ENCODE measurements at regions not wholly inside any gene's neighbourhood (a gene's known extent, or its start where the extent isn't known, plus 50 kb on each side); places are given as distances from the start of the nearest gene placed in this dataset.

- no peaks in the 10 kb centered on the region for H3K36me3 ChIP-seq (ENCODE audit: control insufficient read depth, insufficient read depth, low read length)
- no peak overlapping the region for H3K4me3 ChIP-seq (ENCODE audit: extremely low read depth, insufficient read depth, low read length, poor library complexity, severe bottlenecking)
- no peak overlapping the region for H3K27ac ChIP-seq (ENCODE audit: low read depth, low read length, severe bottlenecking)
- no peaks in the 10 kb centered on the region for H3K9me3 ChIP-seq (ENCODE audit: control insufficient read depth, low read length)
- H3K4me1 ChIP-seq (ENCODE audit: control insufficient read depth, insufficient read depth, low read length, poor library complexity, severe bottlenecking), result no peaks in the 10 kb centered on the region
Observed at GRCh38 chr2:15076668-15077067, 444.2 kb downstream of the LRATD1 start.

- 86 to 87% methylated on average over 2 to 4 of the region's 6 CpGs for WGBS, 2 experiments (ENCODE audit: insufficient coverage in 2 of 2)
- H3K4me3 ChIP-seq (ENCODE audit: extremely low read depth, insufficient read depth, low read length, poor library complexity, severe bottlenecking), result no peak overlapping the region
- no peak overlapping the region for H3K27ac ChIP-seq (ENCODE audit: low read depth, low read length, severe bottlenecking)
Observed at GRCh38 chr2:15081356-15081755, 448.8 kb downstream of the LRATD1 start.

GRCh38 chr2:15082105-15083058 is 449.9 kb downstream of the LRATD1 start:
- Histone ChIP-seq H3K36me3 (ENCODE audit: control insufficient read depth, insufficient read depth, low read length) (no peaks in the 10 kb centered on the region), H3K4me1 (ENCODE audit: control insufficient read depth, insufficient read depth, low read length, poor library complexity, severe bottlenecking) (no peaks in the 10 kb centered on the region), H3K9me3 (ENCODE audit: control insufficient read depth, low read length) (no peaks in the 10 kb centered on the region), H3K4me3 (ENCODE audit: extremely low read depth, insufficient read depth, low read length, poor library complexity, severe bottlenecking) (no peak overlapping the region), H3K27ac (ENCODE audit: low read depth, low read length, severe bottlenecking) (no peak overlapping the region)
- 69 to 85% methylated on average over 3 to 4 of the region's 5 CpGs for WGBS, 2 experiments (ENCODE audit: insufficient coverage in 2 of 2)

More at GRCh38 chr2:15081356-15081755, 448.8 kb downstream of the LRATD1 start:
- H3K4me1 ChIP-seq (ENCODE audit: control insufficient read depth, insufficient read depth, low read length, poor library complexity, severe bottlenecking), result no peaks in the 10 kb centered on the region
- no peaks in the 10 kb centered on the region for H3K9me3 ChIP-seq (ENCODE audit: control insufficient read depth, low read length)
- no peaks in the 10 kb centered on the region for H3K36me3 ChIP-seq (ENCODE audit: control insufficient read depth, insufficient read depth, low read length)

GRCh38 chr2:15084826-15085489 is 452.4 kb downstream of the LRATD1 start:
- 91 to 93% methylated on average over 28 to 30 of the region's 33 CpGs for WGBS, 2 experiments (ENCODE audit: insufficient coverage in 2 of 2)
- Histone ChIP-seq H3K4me1 (ENCODE audit: control insufficient read depth, insufficient read depth, low read length, poor library complexity, severe bottlenecking) (no peaks in the 10 kb centered on the region), H3K36me3 (ENCODE audit: control insufficient read depth, insufficient read depth, low read length) (no peaks in the 10 kb centered on the region), H3K4me3 (ENCODE audit: extremely low read depth, insufficient read depth, low read length, poor library complexity, severe bottlenecking) (no peak overlapping the region), H3K9me3 (ENCODE audit: control insufficient read depth, low read length) (no peaks in the 10 kb centered on the region), H3K27ac (ENCODE audit: low read depth, low read length, severe bottlenecking) (no peak overlapping the region)

GRCh38 chr2:15092181-15092580 is 459.7 kb downstream of the LRATD1 start:
- H3K4me1 ChIP-seq (ENCODE audit: control insufficient read depth, insufficient read depth, low read length, poor library complexity, severe bottlenecking), result peaks cover 8% of the 10 kb centered on the region
- H3K4me3 ChIP-seq (ENCODE audit: extremely low read depth, insufficient read depth, low read length, poor library complexity, severe bottlenecking), result no peak overlapping the region
- no peaks in the 10 kb centered on the region for H3K9me3 ChIP-seq (ENCODE audit: control insufficient read depth, low read length)
- WGBS, 2 experiments (ENCODE audit: insufficient coverage in 2 of 2), result 86% methylated on average over 1 of the region's 1 CpG; no CpG with 5 or more reads in 1 of the 2 experiments
- H3K36me3 ChIP-seq (ENCODE audit: control insufficient read depth, insufficient read depth, low read length), result no peaks in the 10 kb centered on the region
- H3K27ac ChIP-seq (ENCODE audit: low read depth, low read length, severe bottlenecking), result no peak overlapping the region

GRCh38 chr2:15092691-15093090 is 460.2 kb downstream of the LRATD1 start:
- Histone ChIP-seq H3K27ac (ENCODE audit: low read depth, low read length, severe bottlenecking) (no peak overlapping the region), H3K36me3 (ENCODE audit: control insufficient read depth, insufficient read depth, low read length) (no peaks in the 10 kb centered on the region), H3K4me3 (ENCODE audit: extremely low read depth, insufficient read depth, low read length, poor library complexity, severe bottlenecking) (no peak overlapping the region), H3K4me1 (ENCODE audit: control insufficient read depth, insufficient read depth, low read length, poor library complexity, severe bottlenecking) (peaks cover 8% of the 10 kb centered on the region), H3K9me3 (ENCODE audit: control insufficient read depth, low read length) (no peaks in the 10 kb centered on the region)
- 75 to 83% methylated on average over 3 to 4 of the region's 6 CpGs for WGBS, 2 experiments (ENCODE audit: insufficient coverage in 2 of 2)

- Histone ChIP-seq H3K4me3 (ENCODE audit: extremely low read depth, insufficient read depth, low read length, poor library complexity, severe bottlenecking) (no peak overlapping the region), H3K27ac (ENCODE audit: low read depth, low read length, severe bottlenecking) (no peak overlapping the region), H3K36me3 (ENCODE audit: control insufficient read depth, insufficient read depth, low read length) (no peaks in the 10 kb centered on the region), H3K4me1 (ENCODE audit: control insufficient read depth, insufficient read depth, low read length, poor library complexity, severe bottlenecking) (peaks cover 8% of the 10 kb centered on the region), H3K9me3 (ENCODE audit: control insufficient read depth, low read length) (no peaks in the 10 kb centered on the region)
- WGBS, 2 experiments (ENCODE audit: insufficient coverage in 2 of 2), result 100% methylated on average over 1 of the region's 1 CpG
Observed at GRCh38 chr2:15094161-15094560, 461.6 kb downstream of the LRATD1 start.

GRCh38 chr2:15096873-15097272 is 464.3 kb downstream of the NBAS start:
- no peaks in the 10 kb centered on the region for H3K9me3 ChIP-seq (ENCODE audit: control insufficient read depth, low read length)
- no peak overlapping the region for H3K27ac ChIP-seq (ENCODE audit: low read depth, low read length, severe bottlenecking)

GRCh38 chr2:15107137-15107536 is 454.0 kb downstream of the NBAS start:
- WGBS, 2 experiments (ENCODE audit: insufficient coverage in 2 of 2), result 83 to 100% methylated on average over 1 of the region's 1 CpG
- no peak overlapping the region for H3K27ac ChIP-seq (ENCODE audit: low read depth, low read length, severe bottlenecking)
- H3K4me3 ChIP-seq (ENCODE audit: extremely low read depth, insufficient read depth, low read length, poor library complexity, severe bottlenecking), result no peak overlapping the region
- no peaks in the 10 kb centered on the region for H3K36me3 ChIP-seq (ENCODE audit: control insufficient read depth, insufficient read depth, low read length)
- peaks cover 11% of the 10 kb centered on the region for H3K9me3 ChIP-seq (ENCODE audit: control insufficient read depth, low read length)
- H3K4me1 ChIP-seq (ENCODE audit: control insufficient read depth, insufficient read depth, low read length, poor library complexity, severe bottlenecking), result no peaks in the 10 kb centered on the region

More at GRCh38 chr2:15096873-15097272, 464.3 kb downstream of the NBAS start:
- H3K4me1 ChIP-seq (ENCODE audit: control insufficient read depth, insufficient read depth, low read length, poor library complexity, severe bottlenecking), result peaks cover 8% of the 10 kb centered on the region
- H3K36me3 ChIP-seq (ENCODE audit: control insufficient read depth, insufficient read depth, low read length), result no peaks in the 10 kb centered on the region
- H3K4me3 ChIP-seq (ENCODE audit: extremely low read depth, insufficient read depth, low read length, poor library complexity, severe bottlenecking), result no peak overlapping the region

- H3K4me3 ChIP-seq (ENCODE audit: extremely low read depth, insufficient read depth, low read length, poor library complexity, severe bottlenecking), result no peak overlapping the region
- H3K36me3 ChIP-seq (ENCODE audit: control insufficient read depth, insufficient read depth, low read length), result no peaks in the 10 kb centered on the region
- H3K27ac ChIP-seq (ENCODE audit: low read depth, low read length, severe bottlenecking), result no peak overlapping the region
- no CpG with 5 or more reads among the region's 1 CpG for WGBS, 2 experiments (ENCODE audit: insufficient coverage in 2 of 2)
- peaks cover 21% of the 10 kb centered on the region for H3K9me3 ChIP-seq (ENCODE audit: control insufficient read depth, low read length)
- H3K4me1 ChIP-seq (ENCODE audit: control insufficient read depth, insufficient read depth, low read length, poor library complexity, severe bottlenecking), result no peaks in the 10 kb centered on the region
Observed at GRCh38 chr2:15111718-15112117, 449.4 kb downstream of the NBAS start.

GRCh38 chr2:15112216-15112615 is 448.9 kb downstream of the NBAS start:
- WGBS, 2 experiments (ENCODE audit: insufficient coverage in 2 of 2), result no CpG with 5 or more reads among the region's 1 CpG
- Histone ChIP-seq H3K9me3 (ENCODE audit: control insufficient read depth, low read length) (peaks cover 21% of the 10 kb centered on the region), H3K27ac (ENCODE audit: low read depth, low read length, severe bottlenecking) (no peak overlapping the region)

More at GRCh38 chr2:15112216-15112615, 448.9 kb downstream of the NBAS start:
- Histone ChIP-seq H3K4me1 (ENCODE audit: control insufficient read depth, insufficient read depth, low read length, poor library complexity, severe bottlenecking) (no peaks in the 10 kb centered on the region), H3K36me3 (ENCODE audit: control insufficient read depth, insufficient read depth, low read length) (no peaks in the 10 kb centered on the region), H3K4me3 (ENCODE audit: extremely low read depth, insufficient read depth, low read length, poor library complexity, severe bottlenecking) (no peak overlapping the region)

Data from mesodermal cell (in vitro differentiated cells).